Thymus (tissue), 11 donors: ENCODE measurements at regions not wholly inside any gene's neighbourhood (a gene's known extent, or its start where the extent isn't known, plus 50 kb on each side); places are given as distances from the start of the nearest gene placed in this dataset.
"Not testable (repeated sequence)": the region's sequence is repeated elsewhere in the genome, so short reads cannot be mapped to it uniquely, and the experiment has no call there.

Experiments
- DNase-seq, 9 donors: peaks; one replicate each; pipeline ENCODE4 v3.0.0-alpha.2; 2013; ENCODE audit warnings: low spot score in 9 of 9, low read depth in 6 of 9, missing footprints in 1 of 9
- H3K27ac ChIP-seq, 2 donors: one replicate each; pipeline ENCODE4 v1.5.1; 2013; ENCODE audit warnings: control low read depth in 1 of 2, low read depth in 1 of 2, low read length in 1 of 2, mild to moderate bottlenecking in 1 of 2, moderate library complexity in 1 of 2
- H3K27me3 ChIP-seq, 2 donors: one replicate each; pipeline ENCODE4 v1.5.1; 2013; ENCODE audit warnings: low read length in 1 of 2; ENCODE audit not compliant: control insufficient read depth in 2 of 2, insufficient read depth in 1 of 2
- H3K36me3 ChIP-seq, 2 donors: one replicate each; pipeline ENCODE4 v1.5.1; 2013; ENCODE audit warnings: low read length in 1 of 2, mild to moderate bottlenecking in 1 of 2, moderate library complexity in 1 of 2; ENCODE audit not compliant: control insufficient read depth in 2 of 2, insufficient read depth in 2 of 2
- H3K4me1 ChIP-seq, 2 donors: one replicate each; pipeline ENCODE4 v1.5.1; 2013; ENCODE audit warnings: low read length in 2 of 2; ENCODE audit not compliant: control insufficient read depth in 2 of 2, insufficient read depth in 2 of 2
- H3K4me3 ChIP-seq, 2 donors: one replicate each; pipeline ENCODE4 v1.5.1; 2013; ENCODE audit warnings: low read length in 2 of 2, control low read depth in 1 of 2, mild to moderate bottlenecking in 1 of 2
- H3K9me3 ChIP-seq, 2 donors: one replicate each; pipeline ENCODE4 v1.5.1; 2013; ENCODE audit warnings: low read length in 1 of 2, mild to moderate bottlenecking in 1 of 2; ENCODE audit not compliant: control insufficient read depth in 2 of 2, insufficient read depth in 1 of 2
- WGBS: extraction: QIAGEN DNeasy Blood & Tissue Kit; methylation state at CpG from one replicate; pipeline ENCODE4 v1.1.7; 2013; 5-methylcytosine and 5-hydroxymethylcytosine counted together
- donor health status: healthy.

DNA sequence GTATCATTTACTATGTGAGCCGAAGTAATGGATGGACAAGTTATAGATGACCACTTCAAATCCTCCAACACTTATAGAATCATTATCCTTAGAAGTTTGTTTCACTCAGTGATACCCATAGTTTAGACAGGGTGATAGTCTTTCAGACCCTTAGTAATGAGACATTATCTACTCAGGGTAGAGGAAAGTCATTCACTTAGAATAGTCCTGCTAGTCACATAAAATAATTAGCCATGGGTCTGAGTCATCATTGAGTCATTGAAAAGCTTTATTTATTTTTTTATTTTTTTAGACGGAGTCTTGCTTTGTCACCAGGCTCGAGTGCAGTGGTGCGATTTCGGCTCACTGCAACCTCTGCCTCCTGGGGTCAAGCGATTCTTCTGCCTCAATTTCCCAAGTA, 321.7 kb upstream of the FSTL5 start:
- DNase-seq, result no peak
- H3K9me3 ChIP-seq, result no peaks in the 10 kb centered on the region
- no peaks in the 10 kb centered on the region for H3K27me3 ChIP-seq
- H3K4me1 ChIP-seq, result no peaks in the 10 kb centered on the region
- no peak overlapping the region for H3K27ac ChIP-seq
- H3K4me3 ChIP-seq, result no peak overlapping the region
- 98% methylated on average over 6 of the region's 6 CpGs for WGBS
- no peaks in the 10 kb centered on the region for H3K36me3 ChIP-seq

GRCh38 chr4:162475246-162475645, 311.4 kb upstream of the FSTL5 start:
- Histone ChIP-seq H3K27me3 (no peaks in the 10 kb centered on the region), H3K4me3 (no peak overlapping the region), H3K4me1 (no peaks in the 10 kb centered on the region), H3K9me3 (no peaks in the 10 kb centered on the region), H3K27ac (no peak overlapping the region), H3K36me3 (no peaks in the 10 kb centered on the region)
- no peak for DNase-seq
- 85% methylated on average over 4 of the region's 4 CpGs for WGBS

DNA sequence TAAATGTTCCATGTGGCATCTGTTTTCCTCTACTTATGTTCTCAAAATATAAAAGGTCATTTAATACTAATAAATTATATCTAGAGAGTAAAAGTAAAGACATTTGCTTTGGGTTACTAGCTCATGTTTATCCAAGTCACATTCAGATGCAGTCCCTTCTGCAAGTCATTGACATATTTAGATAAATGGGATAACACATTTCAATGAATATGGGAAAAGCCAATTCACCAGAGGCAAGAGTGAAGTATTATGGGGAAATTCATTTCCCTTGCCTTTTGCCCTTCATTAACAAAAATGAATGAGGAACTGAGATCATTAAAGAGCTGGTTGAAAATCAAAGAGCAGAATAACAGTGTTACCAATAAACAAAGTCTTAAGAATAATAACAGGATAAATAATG, 306.2 kb upstream of the FSTL5 start:
- H3K27me3 ChIP-seq, result no peaks in the 10 kb centered on the region
- H3K36me3 ChIP-seq, result no peaks in the 10 kb centered on the region
- DNase-seq, result no peak
- H3K4me3 ChIP-seq, result no peak overlapping the region
- H3K4me1 ChIP-seq, result no peaks in the 10 kb centered on the region
- H3K27ac ChIP-seq, result no peak overlapping the region
- no peaks in the 10 kb centered on the region for H3K9me3 ChIP-seq

GRCh38 chr4:162465356-162465755, 301.6 kb upstream of the FSTL5 start:
- H3K27me3 ChIP-seq, H3K27ac ChIP-seq, H3K9me3 ChIP-seq, H3K4me3 ChIP-seq, DNase-seq, H3K36me3 ChIP-seq, H3K4me1 ChIP-seq: not testable (repeated sequence)
- WGBS, result 93% methylated on average over 1 of the region's 1 CpG

DNA sequence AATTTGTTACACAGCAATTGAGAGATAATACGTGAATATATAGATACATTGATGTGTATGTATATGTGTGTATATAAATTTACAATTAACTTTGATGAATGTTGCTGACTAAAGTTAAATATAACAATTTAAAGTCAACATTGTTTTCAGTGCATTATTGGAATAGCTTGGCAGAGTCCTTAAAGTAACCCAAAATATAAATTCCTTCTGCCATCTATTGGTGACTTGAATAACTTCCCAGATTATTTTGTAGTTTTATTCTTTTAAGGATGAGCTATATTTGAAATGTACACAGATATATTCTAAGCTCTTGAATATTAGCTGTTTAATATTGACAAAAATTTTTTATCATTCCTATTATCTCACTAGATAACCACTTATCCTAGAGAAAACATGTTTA, 298.2 kb upstream of the FSTL5 start:
- H3K27me3 ChIP-seq, result no peaks in the 10 kb centered on the region
- H3K36me3 ChIP-seq, result no peaks in the 10 kb centered on the region
- no peak overlapping the region for H3K27ac ChIP-seq
- WGBS, result 86% methylated on average over 1 of the region's 1 CpG
- no peaks in the 10 kb centered on the region for H3K4me1 ChIP-seq
- H3K4me3 ChIP-seq, result no peak overlapping the region
- DNase-seq, result no peak
- no peaks in the 10 kb centered on the region for H3K9me3 ChIP-seq

GRCh38 chr4:162458051-162458450, 294.3 kb upstream of the FSTL5 start:
- no peak overlapping the region for H3K4me3 ChIP-seq
- H3K27me3 ChIP-seq, result no peaks in the 10 kb centered on the region
- no peaks in the 10 kb centered on the region for H3K36me3 ChIP-seq
- no peak for DNase-seq
- no peaks in the 10 kb centered on the region for H3K9me3 ChIP-seq
- H3K4me1 ChIP-seq, result no peaks in the 10 kb centered on the region
- 94% methylated on average over 6 of the region's 6 CpGs for WGBS
- H3K27ac ChIP-seq, result no peak overlapping the region

DNA sequence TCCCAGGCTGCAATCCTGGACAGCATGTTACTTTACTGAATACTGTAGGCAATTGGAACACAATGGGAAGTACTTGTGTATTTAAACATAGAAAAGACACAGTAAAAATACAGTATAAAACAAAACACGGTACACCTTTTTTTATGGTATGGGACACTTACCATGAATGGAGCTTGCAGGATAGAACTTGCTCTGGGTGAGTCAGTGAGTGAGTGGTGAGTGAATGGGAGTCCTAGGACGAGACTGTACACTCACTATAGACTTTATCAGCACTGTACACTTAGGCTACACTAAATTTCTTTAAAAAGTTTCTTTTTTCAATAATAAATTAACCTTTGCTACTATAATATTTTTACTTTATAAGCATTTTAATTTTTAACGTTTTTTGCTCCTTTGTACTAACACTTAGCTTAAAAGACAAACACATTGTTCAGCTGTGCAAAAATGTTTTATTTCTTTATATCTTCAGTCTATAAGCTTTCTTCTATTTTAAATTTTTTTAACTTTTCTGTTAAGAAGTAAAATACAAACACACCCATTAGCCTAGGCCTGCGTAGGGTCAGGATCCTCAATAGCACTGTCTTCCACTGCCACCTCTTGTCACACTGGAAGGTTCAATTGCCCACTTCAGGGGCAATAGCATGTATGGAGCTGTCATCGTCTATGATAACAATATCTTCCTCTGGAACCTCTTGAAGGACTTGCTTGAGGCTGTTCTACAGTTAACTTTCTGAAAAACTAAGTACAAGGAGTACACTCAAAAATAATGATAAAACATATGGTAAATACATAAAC, 293.5 kb upstream of the FSTL5 start:
- Histone ChIP-seq H3K27me3 (no peaks in the 10 kb centered on the region), H3K4me3 (no peak overlapping the region), H3K4me1 (no peaks in the 10 kb centered on the region), H3K36me3 (no peaks in the 10 kb centered on the region), H3K27ac (no peak overlapping the region), H3K9me3 (no peaks in the 10 kb centered on the region)
- DNase-seq, result no peak
- WGBS, result 87% methylated on average over 5 of the region's 5 CpGs

GRCh38 chr4:162456106-162456505, 292.3 kb upstream of the FSTL5 start:
- no peak for DNase-seq
- no peaks in the 10 kb centered on the region for H3K4me1 ChIP-seq
- H3K9me3 ChIP-seq, result no peaks in the 10 kb centered on the region
- H3K36me3 ChIP-seq, result no peaks in the 10 kb centered on the region
- no peaks in the 10 kb centered on the region for H3K27me3 ChIP-seq
- H3K27ac ChIP-seq, result no peak overlapping the region
- H3K4me3 ChIP-seq, result no peak overlapping the region
- WGBS, result 85% methylated on average over 3 of the region's 3 CpGs

- no peaks in the 10 kb centered on the region for H3K9me3 ChIP-seq
- no peak for DNase-seq
- no peak overlapping the region for H3K27ac ChIP-seq
- no peaks in the 10 kb centered on the region for H3K36me3 ChIP-seq
- H3K27me3 ChIP-seq, result no peaks in the 10 kb centered on the region
- no peaks in the 10 kb centered on the region for H3K4me1 ChIP-seq
- H3K4me3 ChIP-seq, result no peak overlapping the region
Measured at GRCh38 chr4:162450531-162451035, 286.8 kb upstream of the FSTL5 start.
